Panc1 (cell line): ENCODE measurements at regions not wholly inside any gene's neighbourhood (a gene's known extent, or its start where the extent isn't known, plus 50 kb on each side); places are given as distances from the start of the nearest gene placed in this dataset.

ENCODE experiments used
- ATAC-seq: fragments of 200-7000 bp; cut with Tn5 transposase; 2 replicates; pipeline ENCODE4 v1.9.1; 2020; ENCODE audit warnings: mild to moderate bottlenecking, moderate library complexity
- BruUV-seq: library from RNA; stranded (reverse); fragments of 400-500 nt; replicated peaks from 2 replicates; lab custom pipeline; 2021; lab: Mats Ljungman, UMichigan
- CTCF ChIA-PET: fragments of 300-600 bp; sonication (Branson Sonifier 250); formaldehyde crosslinking; loops from one replicate; lab custom pipeline; 2022; ENCODE audit warnings: antibody characterized with exemption; lab: Charles Lee
- POLR2A ChIA-PET: fragments of 300-600 bp; sonication (Branson Sonifier 250); formaldehyde crosslinking; loops from one replicate; lab custom pipeline; 2022; ENCODE audit warnings: antibody characterized with exemption; lab: Charles Lee
- DNase-seq: peaks from one replicate; pipeline ENCODE4 v3.0.0-alpha.2; 2010; ENCODE audit warnings: low read depth, low spot score
- H3K27ac ChIP-seq: 2 replicates; pipeline ENCODE4 v1.5.1; 2011; ENCODE audit warnings: mild to moderate bottlenecking, low read length, inconsistent platforms
- H3K27me3 ChIP-seq: fragments of 200-500 bp; sonication (Bioruptor generic); 2 replicates; pipeline ENCODE4 v1.6.0; 2014; ENCODE audit warnings: low read length, inconsistent platforms; ENCODE audit not compliant: control insufficient read depth, insufficient read depth
- H3K36me3 ChIP-seq: fragments of 200-500 bp; sonication (Bioruptor generic); 2 replicates; pipeline ENCODE4 v1.5.1; 2014; ENCODE audit warnings: inconsistent platforms, mild to moderate bottlenecking, low read length, moderate library complexity; ENCODE audit not compliant: control insufficient read depth, insufficient read depth
- H3K4me1 ChIP-seq: 2 replicates; pipeline ENCODE4 v1.5.1; 2011; ENCODE audit warnings: inconsistent platforms, mild to moderate bottlenecking, low read length, moderate library complexity; ENCODE audit not compliant: control insufficient read depth, insufficient read depth
- H3K4me3 ChIP-seq, 2 experiments: 2 replicates each; pipeline ENCODE4 v1.5.1; 2011 to 2012; ENCODE audit warnings: low read depth in 2 of 2, low read length in 2 of 2, mild to moderate bottlenecking in 2 of 2, inconsistent platforms in 1 of 2, moderate library complexity in 1 of 2
- H3K9me3 ChIP-seq: fragments of 200-500 bp; sonication (Bioruptor generic); 2 replicates; pipeline ENCODE4 v1.5.1; 2014; ENCODE audit warnings: low read depth, mild to moderate bottlenecking, inconsistent platforms, low read length, moderate library complexity; ENCODE audit not compliant: control insufficient read depth, insufficient read depth
- POLR2AphosphoS5 ChIP-seq: IDR thresholded peaks from 2 replicates; pipeline ENCODE4 v1.6.1; 2012; ENCODE audit warnings: mild to moderate bottlenecking, low read depth, low read length, moderate library complexity
- SIN3A ChIP-seq: IDR thresholded peaks from 2 replicates; pipeline ENCODE4 v1.6.1; 2012; ENCODE audit warnings: low read depth, mild to moderate bottlenecking, low read length, moderate library complexity, borderline replicate concordance; ENCODE audit not compliant: insufficient read depth
- TCF7L2 ChIP-seq: IDR thresholded peaks from 2 replicates; pipeline ENCODE4 v1.6.1; 2011; ENCODE audit warnings: mild to moderate bottlenecking, low read depth, low read length, inconsistent platforms
- in situ Hi-C: cut with HindIII; loops from 2 replicates; pipeline ENCODE4 v1.10.0; 2016; ENCODE audit warnings: low sequenced_read_pairs, low pct_unique_long_range_greater_than_20kb
- intact Hi-C: fragments of 100-400 bp; cut with micrococcal nuclease; formaldehyde crosslinking; loops from one replicate; pipeline ENCODE4 v1.10.0; 2022; ENCODE audit not compliant: unreplicated experiment
- TF ChIP-seq, protein P1 (sequence below): fragments of 450-650 bp; IDR thresholded peaks from 2 replicates; pipeline ENCODE4 v1.5.1; 2017; ENCODE audit warnings: mild to moderate bottlenecking
- TF ChIP-seq, protein P2 (sequence below), 2 experiments: IDR thresholded peaks; 2 replicates each; pipeline ENCODE4 v1.6.1; 2011 to 2012; ENCODE audit warnings: low read depth in 2 of 2, control low read depth in 1 of 2, low read length in 1 of 2, mild to moderate bottlenecking in 1 of 2, moderate library complexity in 1 of 2; ENCODE audit not compliant: insufficient read depth in 1 of 2

DNA sequence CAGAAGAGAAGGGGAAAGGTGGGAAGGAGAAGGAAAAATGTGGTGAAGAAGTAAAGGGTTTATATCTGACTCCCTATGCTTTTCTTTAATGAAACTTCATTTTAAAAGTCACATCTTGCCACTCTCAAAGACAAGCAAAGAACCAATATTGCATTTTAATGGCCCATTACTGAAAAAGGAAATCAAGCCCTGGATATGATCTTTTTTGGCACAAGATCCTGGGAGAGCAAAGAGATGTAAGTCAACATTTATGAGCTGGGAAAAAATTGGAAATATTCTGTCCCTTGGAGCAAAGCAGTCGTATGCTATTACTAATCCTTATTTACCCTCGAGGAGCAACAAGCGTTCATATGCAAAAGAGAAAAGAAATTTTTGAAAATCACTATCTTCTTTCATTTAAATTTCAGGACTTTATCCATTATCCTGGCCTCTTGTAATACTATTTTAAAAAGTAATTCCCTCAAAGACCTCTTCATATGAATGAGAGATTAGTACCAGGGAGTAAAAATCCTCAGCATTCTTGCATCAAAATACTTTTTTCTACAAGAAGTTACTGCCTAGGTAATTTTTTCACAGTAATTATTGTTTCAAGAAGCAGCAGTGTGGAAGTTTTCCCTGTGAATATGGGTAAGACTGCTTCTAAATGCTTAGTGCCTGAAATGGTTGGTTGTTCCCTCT, 435.3 kb upstream of the PDZRN3 start:
- ATAC-seq (no peak), DNase-seq (no peak)
- TF ChIP-seq TCF7L2, result no peak
- TF ChIP-seq, protein P1, sequence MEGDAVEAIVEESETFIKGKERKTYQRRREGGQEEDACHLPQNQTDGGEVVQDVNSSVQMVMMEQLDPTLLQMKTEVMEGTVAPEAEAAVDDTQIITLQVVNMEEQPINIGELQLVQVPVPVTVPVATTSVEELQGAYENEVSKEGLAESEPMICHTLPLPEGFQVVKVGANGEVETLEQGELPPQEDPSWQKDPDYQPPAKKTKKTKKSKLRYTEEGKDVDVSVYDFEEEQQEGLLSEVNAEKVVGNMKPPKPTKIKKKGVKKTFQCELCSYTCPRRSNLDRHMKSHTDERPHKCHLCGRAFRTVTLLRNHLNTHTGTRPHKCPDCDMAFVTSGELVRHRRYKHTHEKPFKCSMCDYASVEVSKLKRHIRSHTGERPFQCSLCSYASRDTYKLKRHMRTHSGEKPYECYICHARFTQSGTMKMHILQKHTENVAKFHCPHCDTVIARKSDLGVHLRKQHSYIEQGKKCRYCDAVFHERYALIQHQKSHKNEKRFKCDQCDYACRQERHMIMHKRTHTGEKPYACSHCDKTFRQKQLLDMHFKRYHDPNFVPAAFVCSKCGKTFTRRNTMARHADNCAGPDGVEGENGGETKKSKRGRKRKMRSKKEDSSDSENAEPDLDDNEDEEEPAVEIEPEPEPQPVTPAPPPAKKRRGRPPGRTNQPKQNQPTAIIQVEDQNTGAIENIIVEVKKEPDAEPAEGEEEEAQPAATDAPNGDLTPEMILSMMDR, result no peak
- TF ChIP-seq SIN3A, result no peak
- no peak for TF ChIP-seq POLR2AphosphoS5
- BruUV-seq, result no TSS peak
- H3K4me3 ChIP-seq, result no peak overlapping the region
- in situ Hi-C loops (no loop called here), intact Hi-C loops (no loop called here)
- no peaks in the 10 kb centered on the region for H3K36me3 ChIP-seq
- H3K4me1 ChIP-seq, result no peaks in the 10 kb centered on the region
- ChIA-PET POLR2A (no interaction called here), CTCF (no interaction called here)
- no peaks in the 10 kb centered on the region for H3K27me3 ChIP-seq
- H3K9me3 ChIP-seq, result no peaks in the 10 kb centered on the region
- H3K27ac ChIP-seq, result no peak overlapping the region

DNA sequence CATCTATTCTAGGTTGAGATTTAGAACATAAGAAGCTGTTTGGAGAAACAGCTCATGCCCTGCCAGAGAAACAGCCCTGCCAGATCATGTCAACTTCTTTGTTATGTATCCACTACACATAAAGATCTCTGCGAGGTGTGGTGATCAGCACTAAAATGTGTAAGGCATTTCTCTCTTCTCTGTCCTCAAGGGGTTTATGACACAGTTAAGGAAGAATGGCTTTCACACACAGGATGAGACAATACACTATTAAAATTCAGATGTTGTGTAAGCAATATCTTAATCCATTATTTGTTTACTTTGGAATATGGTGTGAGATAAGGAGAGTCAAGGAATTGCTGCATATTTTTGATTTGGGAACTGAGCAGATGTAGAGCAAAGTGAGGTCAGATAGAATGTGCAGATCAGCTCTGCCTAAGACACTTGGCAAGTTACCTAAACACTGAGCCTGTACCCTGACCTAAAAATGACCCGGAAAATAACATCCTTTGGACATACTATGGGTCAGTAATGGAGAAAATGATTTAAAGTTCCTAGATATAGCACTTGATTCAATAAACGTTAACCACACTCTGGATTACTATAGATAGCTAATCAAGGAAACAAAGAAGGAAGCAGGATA, 434.7 kb upstream of the PDZRN3 start:
- POLR2A ChIA-PET, result no interaction called here
- Histone ChIP-seq H3K27ac (no peak overlapping the region), H3K27me3 (no peaks in the 10 kb centered on the region), H3K9me3 (no peaks in the 10 kb centered on the region), H3K4me3 (no peak overlapping the region), H3K4me1 (no peaks in the 10 kb centered on the region), H3K36me3 (no peaks in the 10 kb centered on the region)
- BruUV-seq, result no TSS peak
- ATAC-seq (no peak), DNase-seq (no peak)
- intact Hi-C loops (no loop called here), in situ Hi-C loops (no loop called here)
- CTCF ChIA-PET, result no interaction called here
- TF ChIP-seq TCF7L2, result no peak

DNA sequence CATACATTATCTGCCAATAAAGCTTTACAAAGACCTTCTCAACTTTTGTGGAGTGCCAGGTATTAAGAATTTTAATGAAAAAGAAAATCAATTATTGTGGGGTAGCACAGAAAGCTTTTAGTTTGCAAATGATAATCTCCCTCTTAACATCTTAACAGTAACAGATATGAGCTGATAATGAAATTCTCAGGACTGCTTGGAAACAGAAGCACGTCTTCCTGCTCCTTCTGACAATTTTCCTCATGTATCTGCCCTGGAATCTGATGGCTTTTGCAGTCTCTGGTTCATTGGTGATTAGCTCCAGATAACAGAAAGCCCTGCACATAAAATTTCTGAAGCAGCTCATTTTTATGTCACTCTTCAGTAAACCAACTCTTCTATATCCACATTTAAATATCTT, 432.4 kb upstream of the PDZRN3 start:
- Histone ChIP-seq H3K36me3 (no peaks in the 10 kb centered on the region), H3K9me3 (no peaks in the 10 kb centered on the region), H3K27ac (no peak overlapping the region), H3K27me3 (no peaks in the 10 kb centered on the region), H3K4me1 (no peaks in the 10 kb centered on the region), H3K4me3 (no peak overlapping the region)
- ATAC-seq (no peak), DNase-seq (no peak)
- TF ChIP-seq, protein P2, sequence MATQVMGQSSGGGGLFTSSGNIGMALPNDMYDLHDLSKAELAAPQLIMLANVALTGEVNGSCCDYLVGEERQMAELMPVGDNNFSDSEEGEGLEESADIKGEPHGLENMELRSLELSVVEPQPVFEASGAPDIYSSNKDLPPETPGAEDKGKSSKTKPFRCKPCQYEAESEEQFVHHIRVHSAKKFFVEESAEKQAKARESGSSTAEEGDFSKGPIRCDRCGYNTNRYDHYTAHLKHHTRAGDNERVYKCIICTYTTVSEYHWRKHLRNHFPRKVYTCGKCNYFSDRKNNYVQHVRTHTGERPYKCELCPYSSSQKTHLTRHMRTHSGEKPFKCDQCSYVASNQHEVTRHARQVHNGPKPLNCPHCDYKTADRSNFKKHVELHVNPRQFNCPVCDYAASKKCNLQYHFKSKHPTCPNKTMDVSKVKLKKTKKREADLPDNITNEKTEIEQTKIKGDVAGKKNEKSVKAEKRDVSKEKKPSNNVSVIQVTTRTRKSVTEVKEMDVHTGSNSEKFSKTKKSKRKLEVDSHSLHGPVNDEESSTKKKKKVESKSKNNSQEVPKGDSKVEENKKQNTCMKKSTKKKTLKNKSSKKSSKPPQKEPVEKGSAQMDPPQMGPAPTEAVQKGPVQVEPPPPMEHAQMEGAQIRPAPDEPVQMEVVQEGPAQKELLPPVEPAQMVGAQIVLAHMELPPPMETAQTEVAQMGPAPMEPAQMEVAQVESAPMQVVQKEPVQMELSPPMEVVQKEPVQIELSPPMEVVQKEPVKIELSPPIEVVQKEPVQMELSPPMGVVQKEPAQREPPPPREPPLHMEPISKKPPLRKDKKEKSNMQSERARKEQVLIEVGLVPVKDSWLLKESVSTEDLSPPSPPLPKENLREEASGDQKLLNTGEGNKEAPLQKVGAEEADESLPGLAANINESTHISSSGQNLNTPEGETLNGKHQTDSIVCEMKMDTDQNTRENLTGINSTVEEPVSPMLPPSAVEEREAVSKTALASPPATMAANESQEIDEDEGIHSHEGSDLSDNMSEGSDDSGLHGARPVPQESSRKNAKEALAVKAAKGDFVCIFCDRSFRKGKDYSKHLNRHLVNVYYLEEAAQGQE (IDR thresholded peaks at IDR 0.05; ENCODE audit: insufficient read depth in 1 of 2, low read depth in 2 of 2, low read length in 1 of 2), result no peak
- TF ChIP-seq POLR2AphosphoS5, result no peak
- TF ChIP-seq, protein P1, result no peak
- no peak for TF ChIP-seq SIN3A
- TF ChIP-seq TCF7L2, result no peak
- in situ Hi-C loops, result no loop called here
- ChIA-PET POLR2A (no interaction called here), CTCF (no interaction called here)
- intact Hi-C loops, result no loop called here
- no TSS peak for BruUV-seq
